ENCODE measurements at regions not wholly inside any gene's neighbourhood (a gene's known extent, or its start where the extent isn't known, plus 50 kb on each side); places are given as distances from the start of the nearest gene placed in this dataset.
A peak's percentile ranks its signal among the peaks of the same experiment; 100 is the strongest.
"Not testable (repeated sequence)": the region's sequence is repeated elsewhere in the genome, so short reads cannot be mapped to it uniquely, and the experiment has no call there.

DNA sequence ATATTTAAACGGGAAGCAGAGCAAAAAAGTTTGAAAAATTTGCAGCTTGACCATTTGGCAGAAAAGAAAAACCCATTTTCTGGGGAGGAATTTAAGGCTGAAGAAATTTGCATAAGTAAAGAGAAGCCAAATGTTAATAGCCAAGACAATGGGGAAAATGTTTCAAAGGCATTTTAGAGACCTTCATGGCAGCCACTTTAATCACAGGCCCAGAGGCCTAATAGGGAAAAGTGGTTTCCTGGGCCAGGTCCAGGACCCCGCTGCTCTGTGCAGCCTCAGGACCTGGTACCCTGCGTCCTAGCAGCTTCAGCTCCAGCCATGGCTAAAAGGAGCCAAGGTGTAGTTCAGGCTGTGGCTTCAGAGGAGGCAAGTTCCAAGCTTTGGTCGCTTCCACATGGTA lies 507.3 kb downstream of the SLCO4C1 start:
- Mint-ChIP-seq H3K4me3 (no peak overlapping the region), H3K4me1 (no peaks in the 10 kb centered on the region), H3K9me3 (no peaks in the 10 kb centered on the region), H3K27ac (no peak overlapping the region), H3K27me3 (no peaks in the 10 kb centered on the region), H3K36me3 (no peaks in the 10 kb centered on the region)
- ATAC-seq = no peak

DNA sequence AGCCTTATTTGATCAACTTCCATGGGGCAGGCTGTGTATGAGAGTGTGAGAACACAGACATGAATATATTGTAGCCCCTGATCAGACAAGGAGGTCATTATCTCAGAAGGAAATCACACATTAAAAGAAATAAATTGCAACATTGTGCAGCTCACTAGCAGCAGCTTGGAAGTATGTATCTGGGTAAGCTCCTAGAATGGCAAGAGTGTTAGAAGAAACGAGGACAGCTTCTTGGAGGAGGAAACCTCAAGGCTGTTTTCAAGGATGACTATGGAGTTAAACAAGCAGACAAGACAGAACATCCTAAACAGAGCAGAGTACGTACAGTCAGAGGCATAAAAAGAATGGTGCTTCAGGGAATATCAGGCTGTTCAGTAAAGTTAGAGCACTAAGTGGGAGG lies 511.0 kb downstream of the SLCO4C1 start:
- no peaks in the 10 kb centered on the region for H3K4me1 Mint-ChIP-seq
- H3K36me3 Mint-ChIP-seq = no peaks in the 10 kb centered on the region
- no peaks in the 10 kb centered on the region for H3K9me3 Mint-ChIP-seq
- no peak for ATAC-seq
- no peaks in the 10 kb centered on the region for H3K27me3 Mint-ChIP-seq
- H3K4me3 Mint-ChIP-seq = no peak overlapping the region
- H3K27ac Mint-ChIP-seq = no peak overlapping the region

DNA sequence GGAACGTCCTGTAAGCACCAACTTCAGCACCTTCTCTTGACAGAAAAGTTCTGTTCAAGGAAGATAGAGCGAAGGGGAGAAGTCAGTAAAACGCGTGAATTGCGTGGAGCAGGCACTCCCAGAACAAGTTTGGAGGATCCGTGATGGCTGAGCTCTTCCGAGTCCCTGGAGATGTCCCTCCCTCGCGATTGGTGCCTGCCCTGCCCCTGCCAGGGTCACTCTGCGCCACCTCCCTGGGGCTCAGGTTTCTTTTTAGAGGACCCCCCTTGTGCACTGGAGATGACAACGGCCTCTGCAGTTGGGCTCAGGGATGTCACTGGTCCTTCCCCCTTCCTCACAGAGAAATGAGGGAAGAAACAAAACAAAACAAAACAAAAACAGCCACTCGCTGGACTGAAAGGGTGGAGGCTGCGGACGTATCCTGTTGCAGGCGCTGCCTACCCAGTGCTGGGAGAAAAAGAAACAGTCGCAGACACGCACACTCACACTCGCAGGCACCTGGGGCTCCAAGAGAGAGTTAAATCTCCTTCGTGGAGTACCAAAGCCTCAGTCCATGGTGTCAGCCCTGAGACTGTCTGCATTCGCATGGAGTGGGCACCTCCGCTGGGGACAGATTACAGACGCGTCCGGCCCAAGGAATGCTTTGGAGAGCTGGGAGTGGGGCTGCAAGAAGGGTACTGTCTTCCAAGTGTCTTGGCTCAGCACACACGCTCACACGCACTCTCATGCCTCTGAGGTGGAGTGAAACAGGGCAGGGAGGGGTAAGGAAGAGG lies 512.7 kb downstream of the SLCO4C1 start:
- H3K9me3 Mint-ChIP-seq = peaks cover 3% of the 10 kb centered on the region
- H3K36me3 Mint-ChIP-seq = no peaks in the 10 kb centered on the region
- no peak overlapping the region for H3K4me3 Mint-ChIP-seq

DNA sequence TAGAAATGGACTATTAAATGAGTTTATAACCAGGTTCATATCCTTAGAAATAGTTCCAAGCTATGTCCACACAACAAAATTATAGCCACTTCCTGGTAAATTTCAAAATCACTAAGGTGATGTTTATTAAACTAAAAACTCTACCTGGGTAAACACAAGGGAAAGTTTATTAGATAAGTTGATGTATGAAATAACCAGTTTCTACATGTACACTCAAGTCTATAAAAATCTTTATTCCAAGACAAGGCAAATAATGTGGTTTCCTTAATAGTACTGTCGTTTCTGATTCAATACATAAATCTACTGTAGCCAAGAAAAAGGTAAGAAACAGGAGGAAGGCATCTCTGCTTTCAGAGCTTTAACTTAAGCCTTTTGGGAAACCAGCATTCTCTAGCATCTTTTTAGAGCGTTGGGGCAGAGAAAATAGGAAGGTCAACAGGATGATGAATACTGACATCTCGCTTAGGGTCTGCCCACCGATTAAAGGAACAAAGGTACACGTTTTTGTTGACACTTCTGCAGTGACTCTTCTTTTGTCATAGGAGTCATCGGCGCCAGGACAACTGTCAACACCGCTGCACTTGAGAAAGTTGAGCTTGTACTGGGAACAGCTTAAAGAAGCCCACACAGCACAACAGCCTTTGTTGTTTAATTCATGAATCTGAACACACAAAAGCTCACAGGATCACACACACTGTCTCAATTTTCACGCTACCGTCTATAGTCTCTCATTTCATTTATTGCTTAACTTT lies 513.6 kb downstream of the SLCO4C1 start:
- peaks cover 3% of the 10 kb centered on the region for H3K9me3 Mint-ChIP-seq
- H3K36me3 Mint-ChIP-seq = no peaks in the 10 kb centered on the region
- H3K27me3 Mint-ChIP-seq = no peaks in the 10 kb centered on the region
- no peak overlapping the region for H3K27ac Mint-ChIP-seq
- no peaks in the 10 kb centered on the region for H3K4me1 Mint-ChIP-seq
- ATAC-seq = no peak
- H3K4me3 Mint-ChIP-seq = no peak overlapping the region

More for the DNA sequence above, 512.7 kb downstream of the SLCO4C1 start:
- Mint-ChIP-seq H3K4me1 (no peaks in the 10 kb centered on the region), H3K27me3 (no peaks in the 10 kb centered on the region), H3K27ac (no peak overlapping the region)
- peak; percentile 36 for ATAC-seq

DNA sequence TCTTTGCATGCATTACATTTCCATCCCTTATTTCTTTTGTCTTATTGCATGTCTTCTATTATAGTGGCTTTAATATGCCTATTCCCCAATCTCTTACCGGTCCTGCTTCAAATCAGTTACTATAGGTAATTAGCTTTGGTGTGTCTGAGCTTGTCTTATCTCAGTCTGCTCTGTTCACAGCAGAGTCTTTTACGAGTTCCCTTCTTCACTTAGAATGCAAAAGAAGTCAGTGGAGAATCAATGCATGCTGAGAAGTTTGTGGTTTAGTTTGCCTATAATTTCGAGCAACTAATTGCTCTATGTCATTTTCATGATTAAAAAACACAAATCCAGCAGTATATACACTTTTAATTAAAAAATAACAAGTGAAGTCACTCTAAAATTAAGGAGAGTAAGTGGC lies 545.0 kb downstream of the SLCO4C1 start:
- Mint-ChIP-seq H3K4me1 (no peaks in the 10 kb centered on the region), H3K27ac (no peak overlapping the region), H3K9me3 (peaks cover 6% of the 10 kb centered on the region), H3K27me3 (no peaks in the 10 kb centered on the region), H3K36me3 (no peaks in the 10 kb centered on the region), H3K4me3 (no peak overlapping the region)
- no peak for ATAC-seq

DNA sequence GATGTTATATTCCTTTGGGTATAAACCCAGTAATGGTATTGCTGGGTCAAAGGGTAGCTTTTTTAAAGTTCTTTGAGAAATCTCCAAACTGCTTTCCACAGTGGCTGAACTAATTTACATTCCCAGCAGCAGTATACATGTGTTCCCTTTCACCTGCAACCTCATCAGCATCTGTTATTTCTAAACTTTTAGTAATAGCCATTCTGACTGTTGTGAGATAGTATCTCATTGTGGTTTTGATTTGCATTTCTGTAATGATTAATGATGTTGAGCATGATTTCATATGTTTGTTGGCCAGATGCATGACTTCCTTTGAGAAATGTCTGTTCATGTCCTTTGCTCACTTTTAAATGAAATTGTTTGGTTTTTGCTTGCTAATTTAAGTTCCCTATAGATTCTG lies 553.1 kb downstream of the SLCO4C1 start:
- not testable (repeated sequence) for H3K4me3 Mint-ChIP-seq, ATAC-seq, H3K4me1 Mint-ChIP-seq, H3K27ac Mint-ChIP-seq, H3K36me3 Mint-ChIP-seq, H3K27me3 Mint-ChIP-seq
- H3K9me3 Mint-ChIP-seq = peaks cover 13% of the 10 kb centered on the region

DNA sequence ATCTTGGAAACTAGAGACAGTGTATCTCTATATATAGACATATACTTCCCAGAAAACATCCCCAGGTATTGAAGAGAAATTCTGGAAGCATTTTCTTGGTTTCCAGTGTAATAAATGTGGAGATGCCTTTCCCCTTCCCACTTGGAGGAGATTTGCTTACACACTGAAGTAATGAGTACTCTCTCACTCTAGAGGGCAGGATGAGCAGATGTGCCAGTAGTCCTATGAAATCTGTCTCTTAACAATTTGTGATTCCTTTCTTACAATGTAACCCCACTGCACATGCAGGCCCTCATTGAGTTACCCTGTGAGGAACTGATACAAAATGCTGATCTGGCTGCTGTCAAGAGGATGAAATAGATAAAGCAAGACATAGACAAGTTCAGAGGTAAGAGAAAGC lies 567.2 kb downstream of the SLCO4C1 start:
- peak; percentile 20 for ATAC-seq

DNA sequence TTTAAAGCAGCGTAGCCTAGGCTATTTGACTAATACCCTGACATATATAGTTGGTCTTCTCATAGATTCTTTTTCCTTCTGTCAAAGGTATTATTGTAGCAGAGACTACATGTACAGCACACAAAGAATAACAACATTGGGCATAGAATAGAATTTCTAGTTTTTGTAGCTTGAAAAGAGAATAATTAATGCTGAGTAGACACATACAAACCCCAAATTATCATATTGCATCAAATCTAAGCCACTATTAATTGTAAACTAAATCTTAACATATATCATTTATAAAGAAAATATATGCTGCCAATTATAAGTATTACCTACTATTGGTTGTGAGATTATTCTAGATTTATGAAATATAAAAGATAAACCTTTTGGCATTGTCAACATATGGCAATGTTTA lies 574.5 kb downstream of the SLCO4C1 start:
- H3K27me3 Mint-ChIP-seq = no peaks in the 10 kb centered on the region
- H3K4me3 Mint-ChIP-seq = no peak overlapping the region
- no peaks in the 10 kb centered on the region for H3K4me1 Mint-ChIP-seq
- no peak overlapping the region for H3K27ac Mint-ChIP-seq
- H3K36me3 Mint-ChIP-seq = no peaks in the 10 kb centered on the region
- ATAC-seq = no peak
- peaks cover 3% of the 10 kb centered on the region for H3K9me3 Mint-ChIP-seq

More for the DNA sequence above, 567.2 kb downstream of the SLCO4C1 start:
- H3K27me3 Mint-ChIP-seq = no peaks in the 10 kb centered on the region
- H3K4me3 Mint-ChIP-seq = no peak overlapping the region
- no peak overlapping the region for H3K27ac Mint-ChIP-seq
- no peaks in the 10 kb centered on the region for H3K9me3 Mint-ChIP-seq
- no peaks in the 10 kb centered on the region for H3K4me1 Mint-ChIP-seq
- H3K36me3 Mint-ChIP-seq = no peaks in the 10 kb centered on the region

DNA sequence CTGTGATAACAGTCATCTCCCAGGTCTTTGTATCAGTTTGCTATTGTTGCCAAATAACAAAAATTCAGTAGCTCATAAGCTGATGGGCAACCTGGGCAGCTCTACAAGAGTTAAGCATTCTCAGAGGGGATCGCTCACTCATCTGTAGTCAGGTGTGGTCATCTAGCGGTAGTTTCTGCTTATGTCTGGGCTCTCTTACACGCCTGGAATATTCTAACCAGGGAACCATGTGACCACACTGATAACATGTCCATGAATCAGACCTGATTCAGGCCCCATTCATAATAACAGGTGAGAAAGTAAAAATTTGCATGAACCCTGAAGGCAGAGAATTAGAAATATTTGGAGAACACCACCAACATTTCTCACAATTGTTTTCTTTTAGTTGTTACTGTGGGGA lies 576.1 kb downstream of the SLCO4C1 start:
- H3K27me3 Mint-ChIP-seq = no peaks in the 10 kb centered on the region
- H3K36me3 Mint-ChIP-seq = no peaks in the 10 kb centered on the region
- no peaks in the 10 kb centered on the region for H3K4me1 Mint-ChIP-seq
- no peak overlapping the region for H3K27ac Mint-ChIP-seq
- ATAC-seq = no peak
- H3K4me3 Mint-ChIP-seq = no peak overlapping the region
- peaks cover 3% of the 10 kb centered on the region for H3K9me3 Mint-ChIP-seq

DNA sequence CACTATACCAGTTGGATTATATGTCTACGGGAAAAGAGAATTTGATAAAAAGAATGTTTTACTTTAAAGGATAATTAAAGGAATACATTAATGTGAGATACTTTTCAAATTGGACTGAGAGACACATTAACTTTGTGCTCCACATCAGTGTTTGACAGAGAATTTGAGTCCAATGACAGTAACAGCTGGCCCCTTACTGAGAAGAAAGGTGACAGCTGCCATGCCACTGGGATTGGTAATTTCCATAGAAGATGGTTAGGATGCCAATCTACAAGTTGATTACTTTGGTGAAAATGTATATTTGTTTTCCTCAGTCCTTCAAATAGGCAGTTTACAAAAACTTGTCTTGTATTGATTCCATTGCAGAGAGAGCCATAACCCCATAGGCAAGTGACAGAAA lies 578.4 kb downstream of the SLCO4C1 start:
- Mint-ChIP-seq H3K4me3 (no peak overlapping the region), H3K27ac (no peak overlapping the region), H3K9me3 (peaks cover 3% of the 10 kb centered on the region), H3K27me3 (no peaks in the 10 kb centered on the region), H3K4me1 (no peaks in the 10 kb centered on the region), H3K36me3 (no peaks in the 10 kb centered on the region)
- ATAC-seq = no peak

DNA sequence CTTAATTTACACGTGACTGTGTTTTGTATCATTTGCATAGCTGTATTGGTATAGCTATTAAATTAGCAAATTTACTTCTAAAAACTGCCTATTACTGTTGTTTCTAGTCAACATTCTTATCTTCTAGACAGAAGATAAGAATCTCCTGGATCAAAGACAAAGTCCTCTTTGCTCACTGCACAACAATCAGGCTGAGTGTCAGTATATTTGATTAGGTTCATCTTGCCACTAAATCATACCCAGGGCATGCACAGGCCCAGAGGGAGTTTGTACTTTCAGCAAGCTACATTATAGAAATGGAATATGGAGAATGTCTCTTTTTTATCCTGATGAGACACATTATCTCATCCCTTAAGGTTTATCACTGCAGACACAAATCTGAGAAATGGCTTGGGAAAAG lies 579.1 kb downstream of the SLCO4C1 start:
- H3K4me3 Mint-ChIP-seq = no peak overlapping the region
- H3K36me3 Mint-ChIP-seq = no peaks in the 10 kb centered on the region
- ATAC-seq = no peak
- H3K27ac Mint-ChIP-seq = no peak overlapping the region
- H3K27me3 Mint-ChIP-seq = no peaks in the 10 kb centered on the region
- H3K9me3 Mint-ChIP-seq = no peaks in the 10 kb centered on the region
- no peaks in the 10 kb centered on the region for H3K4me1 Mint-ChIP-seq

DNA sequence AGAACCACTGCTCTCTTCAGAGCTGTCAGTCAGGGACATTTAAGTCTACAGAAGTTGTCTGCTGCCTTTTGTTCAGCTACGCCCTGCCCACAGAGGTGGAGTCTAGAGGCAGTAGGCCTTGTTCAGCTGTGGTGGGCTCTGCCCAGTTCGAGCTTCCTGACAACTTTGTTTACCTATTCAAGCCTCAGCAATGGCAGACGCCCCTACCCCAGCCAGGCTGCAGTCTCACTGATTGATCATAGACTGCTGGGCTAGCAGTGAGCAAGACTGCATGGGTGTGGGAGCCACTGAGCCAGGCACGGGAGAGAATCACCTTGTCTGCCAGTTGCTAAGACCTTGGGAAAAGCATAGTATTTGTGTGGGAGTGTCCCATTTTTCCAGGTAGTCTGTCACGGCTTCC lies 580.3 kb downstream of the SLCO4C1 start:
- not testable (repeated sequence) for H3K27ac Mint-ChIP-seq, H3K4me1 Mint-ChIP-seq, H3K36me3 Mint-ChIP-seq, H3K4me3 Mint-ChIP-seq, ATAC-seq, H3K9me3 Mint-ChIP-seq, H3K27me3 Mint-ChIP-seq

DNA sequence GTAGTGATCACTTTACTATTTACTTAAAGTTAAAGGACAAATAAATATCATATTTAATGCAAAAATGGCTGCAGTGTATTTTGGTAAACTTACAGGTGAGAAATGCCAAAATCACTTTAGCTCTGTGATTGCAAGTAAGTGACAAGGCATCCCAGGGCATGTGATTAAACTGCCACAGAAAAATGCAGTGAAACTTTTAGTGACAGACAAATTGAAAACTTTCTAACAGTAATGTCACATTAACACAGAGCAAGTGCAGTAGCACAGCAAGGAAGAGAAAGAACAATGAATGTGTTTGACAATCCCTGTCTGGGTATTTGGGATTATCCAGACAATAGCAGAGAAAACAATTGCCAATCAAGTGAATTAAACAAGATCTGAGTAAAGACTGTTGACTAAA lies 606.8 kb downstream of the SLCO4C1 start:
- no peaks in the 10 kb centered on the region for H3K4me1 Mint-ChIP-seq

DNA sequence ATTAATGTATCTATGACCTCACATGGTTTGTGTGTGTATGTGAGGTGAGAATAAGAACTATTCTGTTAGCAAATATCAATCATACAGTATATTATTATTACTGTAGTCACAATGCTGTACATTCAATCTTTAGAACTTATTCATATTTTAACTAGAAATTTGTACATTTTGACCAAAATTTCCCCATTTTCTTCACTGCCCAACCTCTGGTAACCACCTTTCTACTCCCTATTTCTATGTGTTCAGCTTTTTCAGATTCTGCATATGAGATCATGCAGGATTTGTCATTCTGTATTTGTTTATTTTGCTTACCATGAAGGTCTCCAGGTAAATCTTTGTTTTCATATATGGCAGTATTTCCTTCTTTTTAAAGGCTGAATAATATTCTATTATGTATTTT lies 607.9 kb downstream of the SLCO4C1 start:
- Mint-ChIP-seq H3K27ac (no peak overlapping the region), H3K36me3 (no peaks in the 10 kb centered on the region), H3K27me3 (no peaks in the 10 kb centered on the region), H3K4me3 (no peak overlapping the region), H3K4me1 (no peaks in the 10 kb centered on the region), H3K9me3 (no peaks in the 10 kb centered on the region)
- ATAC-seq = no peak

More for the DNA sequence above, 606.8 kb downstream of the SLCO4C1 start:
- Mint-ChIP-seq H3K4me3 (no peak overlapping the region), H3K9me3 (no peaks in the 10 kb centered on the region), H3K27me3 (no peaks in the 10 kb centered on the region), H3K36me3 (no peaks in the 10 kb centered on the region), H3K27ac (no peak overlapping the region)
- ATAC-seq = no peak

DNA sequence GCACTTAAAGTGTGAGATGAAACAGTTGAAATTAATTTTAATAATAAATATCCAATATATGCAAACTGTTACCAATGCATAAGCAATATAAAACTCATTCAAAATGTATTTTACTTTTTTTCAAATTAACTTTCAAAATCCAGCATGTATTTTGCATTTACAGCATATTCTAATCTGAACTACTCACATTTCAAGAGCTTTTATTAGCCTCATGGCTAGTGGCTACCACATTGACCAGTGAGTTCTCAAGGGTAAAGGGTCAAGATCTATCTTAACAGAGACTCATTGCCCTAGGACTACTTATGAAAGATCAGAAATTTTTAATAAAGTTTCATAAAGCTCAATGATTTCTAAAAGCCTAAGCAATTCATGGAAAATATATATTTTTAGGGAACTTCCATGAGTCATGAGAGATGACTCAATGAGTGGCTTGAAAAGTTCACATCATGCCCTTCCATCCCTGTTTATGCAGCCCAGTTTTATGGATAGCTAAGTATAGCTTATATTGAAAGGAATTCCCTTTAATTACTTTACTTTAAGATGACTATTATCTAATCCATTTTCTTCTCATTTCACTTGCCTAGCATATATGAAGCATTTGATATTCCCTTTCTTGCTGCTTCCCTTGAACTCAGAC lies 608.6 kb downstream of the SLCO4C1 start:
- no peak overlapping the region for H3K27ac Mint-ChIP-seq
- ATAC-seq = no peak
- H3K4me3 Mint-ChIP-seq = no peak overlapping the region
- no peaks in the 10 kb centered on the region for H3K4me1 Mint-ChIP-seq
- no peaks in the 10 kb centered on the region for H3K27me3 Mint-ChIP-seq
- H3K9me3 Mint-ChIP-seq = no peaks in the 10 kb centered on the region
- no peaks in the 10 kb centered on the region for H3K36me3 Mint-ChIP-seq
